Cerebellar nuclear complex (tissue), 1 donor: ENCODE measurements at regions not wholly inside any gene's neighbourhood (a gene's known extent, or its start where the extent isn't known, plus 50 kb on each side); places are given as distances from the start of the nearest gene placed in this dataset.
A peak's percentile ranks its signal among the peaks of the same experiment; 100 is the strongest.

ENCODE experiments used
- DNase-seq, 2 experiments: peaks; one replicate each; lab custom pipeline; 2025; lab: John Stamatoyannopoulos, UW

DNA sequence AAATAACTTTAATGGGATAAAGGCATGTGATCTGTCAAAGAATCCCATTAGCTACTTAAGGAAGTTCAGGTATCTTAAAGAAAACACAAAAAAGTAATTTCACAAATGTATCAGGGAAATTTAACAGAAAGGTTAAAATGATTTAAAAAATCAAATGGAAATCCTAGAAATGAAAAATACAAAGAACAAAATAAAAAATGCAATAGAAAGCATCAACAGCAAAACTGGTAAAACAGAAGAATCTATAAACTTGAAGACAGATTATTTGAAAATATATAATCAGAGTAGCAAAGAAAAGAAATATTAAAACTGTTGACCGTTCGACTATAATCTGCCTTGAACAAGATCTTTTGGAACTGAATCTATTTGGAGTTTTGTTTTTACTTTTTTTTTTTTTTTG is 279.4 kb upstream of the SYT1 start:
- DNase-seq, result no peak

- no peak for DNase-seq
These were observed 277.8 kb upstream of the SYT1 start for GRCh38 chr12:78586790-78587189.

DNA sequence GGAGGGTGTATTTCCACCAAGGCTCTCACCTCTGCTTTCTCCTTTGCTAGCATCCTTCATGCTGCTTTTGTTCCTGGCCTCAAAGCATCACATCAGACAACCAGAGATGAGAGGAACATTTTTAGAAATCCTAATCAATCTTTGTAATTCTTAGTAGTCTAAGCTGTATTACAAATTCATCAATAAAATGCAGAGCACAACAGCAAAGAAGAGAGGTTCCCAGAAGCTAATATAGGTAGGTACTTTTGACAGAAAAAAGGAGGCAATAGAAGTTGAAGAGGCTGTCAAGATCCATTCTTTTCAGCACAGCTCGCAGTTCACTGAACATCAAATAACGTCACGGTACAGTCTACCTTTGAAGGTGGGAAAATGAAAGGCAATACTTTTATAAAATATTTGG is 265.2 kb upstream of the SYT1 start:
- DNase-seq, result no peak

- peak in 1 of 2 experiments; percentile 71 for DNase-seq
These were observed 264.0 kb upstream of the SYT1 start for GRCh38 chr12:78600541-78600940.

- no peak for DNase-seq
These were observed 253.1 kb upstream of the SYT1 start for GRCh38 chr12:78611504-78611903.

- DNase-seq, result no peak
These were observed 252.4 kb upstream of the SYT1 start for GRCh38 chr12:78612190-78612589.

GRCh38 chr12:78617683-78618082 is 246.9 kb upstream of the SYT1 start:
- no peak for DNase-seq

- no peak for DNase-seq
These were observed 241.9 kb upstream of the SYT1 start for GRCh38 chr12:78622529-78623195.

GRCh38 chr12:78628491-78629100 is 236.0 kb upstream of the SYT1 start:
- no peak for DNase-seq

- no peak for DNase-seq
These were observed 228.2 kb upstream of the SYT1 start for GRCh38 chr12:78636231-78636855.

DNA sequence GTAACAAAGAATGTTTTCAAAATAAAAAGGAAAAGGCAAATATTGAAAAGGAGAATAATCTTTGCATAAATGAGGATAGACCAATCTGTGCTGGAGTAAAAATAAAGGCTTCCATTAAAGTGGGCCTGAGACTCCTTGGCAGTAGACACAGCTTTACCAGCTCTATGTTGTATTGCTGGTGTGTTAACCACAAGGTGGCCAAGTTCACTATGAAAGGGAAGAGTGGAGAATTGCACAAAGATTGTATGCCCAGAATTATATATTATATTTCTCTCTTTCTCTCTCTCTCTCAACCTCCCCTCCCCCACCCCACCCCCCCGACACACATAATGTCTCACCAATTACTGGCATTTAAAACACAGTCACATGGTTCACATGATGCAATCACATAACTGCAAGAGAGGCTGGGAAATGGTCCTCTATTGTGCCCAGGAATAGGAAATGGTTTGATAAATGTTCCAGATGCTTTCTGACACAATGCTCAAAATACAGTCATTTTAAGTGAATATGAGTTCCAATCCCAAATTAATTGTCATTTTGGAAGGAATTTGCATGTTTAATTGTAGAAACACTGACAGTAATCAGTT is 222.6 kb upstream of the SYT1 start:
- no peak for DNase-seq

- no peak for DNase-seq
These were observed 218.6 kb upstream of the SYT1 start for GRCh38 chr12:78645956-78646355.

DNA sequence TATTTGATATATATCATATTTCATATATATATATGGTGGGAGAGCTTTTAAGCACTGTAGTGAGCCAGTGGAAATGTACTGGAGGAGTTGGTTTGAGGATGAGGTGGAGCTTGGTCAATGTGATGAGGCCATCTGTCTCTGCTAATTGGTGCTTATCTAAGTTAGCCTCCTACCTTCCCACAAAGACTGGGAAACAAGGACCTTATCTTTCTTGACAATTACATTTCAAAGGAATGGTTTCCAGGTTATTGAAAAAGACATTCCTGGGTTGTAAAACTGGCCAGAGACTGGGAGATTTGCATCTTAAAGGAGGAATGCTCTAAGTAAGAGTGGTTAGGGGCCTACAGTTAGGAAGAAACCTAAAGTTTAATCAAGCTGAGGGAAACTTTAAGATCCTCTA is 212.8 kb upstream of the SYT1 start:
- DNase-seq, result no peak

GRCh38 chr12:78666584-78666983 is 198.0 kb upstream of the SYT1 start:
- no peak for DNase-seq

- no peak for DNase-seq
These were observed 193.3 kb upstream of the SYT1 start for GRCh38 chr12:78671295-78671694.

DNA sequence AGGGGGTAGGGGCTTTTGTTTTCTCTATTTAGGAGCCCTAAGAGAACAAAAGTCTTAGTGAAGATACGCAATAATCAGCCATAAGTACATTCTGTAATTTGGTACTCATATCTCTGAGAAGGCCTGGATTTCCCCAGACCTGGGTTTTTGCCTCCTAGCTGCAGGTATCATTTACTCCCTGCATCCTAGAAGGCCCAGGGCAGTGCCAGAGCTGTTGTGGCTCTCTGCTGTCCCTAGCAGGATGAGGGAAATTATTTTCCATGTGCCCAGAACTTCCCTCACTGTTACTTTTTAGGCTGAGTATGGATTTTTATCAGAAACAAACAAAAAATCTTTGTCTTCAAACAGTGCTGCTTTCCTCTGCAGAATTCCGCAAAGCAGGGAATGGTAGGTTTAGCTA is 192.5 kb upstream of the SYT1 start:
- no peak for DNase-seq

DNA sequence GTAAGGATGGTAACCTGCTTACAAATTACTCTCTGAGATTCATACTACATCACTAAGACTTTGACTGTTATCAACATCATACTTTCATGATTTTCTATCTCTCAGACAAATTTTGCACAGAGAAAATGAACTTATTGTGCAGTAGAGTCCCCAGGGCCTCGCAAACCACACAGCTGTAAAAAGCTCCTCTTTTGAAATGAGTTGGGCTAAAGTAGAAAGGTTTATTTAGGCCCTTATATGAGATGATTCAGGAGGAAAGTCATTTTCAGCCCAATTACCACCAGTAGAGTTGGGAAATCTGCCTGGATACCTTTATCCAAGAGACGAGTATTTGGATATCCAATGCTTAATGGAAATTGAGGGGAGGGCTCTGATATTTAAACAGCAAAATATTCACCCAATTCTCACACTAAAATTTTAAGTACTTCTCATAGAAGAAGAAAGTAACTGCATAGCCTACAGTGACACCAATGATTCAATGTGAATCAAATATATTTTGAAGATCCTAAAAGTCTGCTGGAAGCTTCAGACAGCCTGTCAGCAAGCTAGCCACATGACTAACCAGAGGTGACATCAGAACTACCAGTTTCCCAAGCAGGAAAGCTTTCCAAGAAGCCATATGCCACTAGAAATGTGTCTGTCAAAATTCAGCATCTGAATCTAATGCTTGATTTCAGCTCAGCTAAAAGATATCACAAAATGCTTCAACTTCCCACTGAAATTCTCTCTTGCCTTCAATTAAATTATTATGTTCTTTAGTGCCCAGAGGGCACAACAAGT is 190.1 kb upstream of the SYT1 start:
- DNase-seq, result peak; percentile 9 to 47

GRCh38 chr12:78680596-78680995 is 184.0 kb upstream of the SYT1 start:
- no peak for DNase-seq

DNA sequence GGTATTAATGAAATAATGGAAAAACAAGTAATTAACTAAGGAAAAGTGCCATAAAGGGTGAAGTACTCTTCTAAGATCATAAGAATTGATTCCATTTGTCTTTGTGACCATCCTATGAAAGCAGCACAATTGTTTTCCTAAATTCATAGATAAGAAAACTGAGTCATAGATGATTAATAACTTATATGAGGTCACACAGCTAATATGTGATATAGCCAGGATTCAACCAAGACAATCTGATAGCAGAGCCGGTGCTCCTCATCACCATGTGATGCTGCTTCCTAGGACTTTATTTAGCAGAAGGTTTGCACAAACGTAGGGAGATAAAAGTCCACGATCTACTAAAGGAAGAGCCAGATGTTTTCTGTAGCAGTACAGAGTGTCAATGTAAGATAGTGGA is 181.5 kb upstream of the SYT1 start:
- DNase-seq, result no peak

GRCh38 chr12:78683626-78684025 is 180.9 kb upstream of the SYT1 start:
- DNase-seq, result no peak

- DNase-seq, result no peak
These were observed 180.2 kb upstream of the SYT1 start for GRCh38 chr12:78684419-78684818.

GRCh38 chr12:78695749-78696148 is 168.8 kb upstream of the SYT1 start:
- no peak for DNase-seq
